Endothelial cell (in vitro differentiated cells): ENCODE measurements at regions not wholly inside any gene's neighbourhood (a gene's known extent, or its start where the extent isn't known, plus 50 kb on each side); places are given as distances from the start of the nearest gene placed in this dataset.

Experiments
- DNase-seq: peaks from one replicate; pipeline ENCODE4 v3.0.0; 2021; ENCODE audit warnings: low spot score
- H3K27ac Mint-ChIP-seq: one replicate; pipeline ENCODE4 v1.8.0; 2021; ENCODE audit warnings: mixed read lengths, inconsistent platforms; ENCODE audit not compliant: unreplicated experiment
- H3K27me3 Mint-ChIP-seq: one replicate; pipeline ENCODE4 v1.8.0; 2021; ENCODE audit warnings: mild to moderate bottlenecking, moderate library complexity, mixed read lengths, inconsistent platforms; ENCODE audit not compliant: unreplicated experiment
- H3K36me3 Mint-ChIP-seq: one replicate; pipeline ENCODE4 v1.8.0; 2021; ENCODE audit warnings: mild to moderate bottlenecking, low read depth, mixed read lengths, inconsistent platforms; ENCODE audit not compliant: unreplicated experiment
- H3K4me1 Mint-ChIP-seq: one replicate; pipeline ENCODE4 v1.8.0; 2021; ENCODE audit warnings: mild to moderate bottlenecking, mixed read lengths, inconsistent platforms; ENCODE audit not compliant: unreplicated experiment
- H3K4me3 Mint-ChIP-seq: one replicate; pipeline ENCODE4 v1.8.0; 2021; ENCODE audit warnings: mild to moderate bottlenecking, mixed read lengths, inconsistent platforms; ENCODE audit not compliant: unreplicated experiment
- H3K9me3 Mint-ChIP-seq: one replicate; pipeline ENCODE4 v1.8.0; 2021; ENCODE audit warnings: mixed read lengths, inconsistent platforms; ENCODE audit not compliant: unreplicated experiment
- CTCF ChIP-seq: fragments of 200-600 bp; sonication (generic); IDR thresholded peaks from one replicate; pipeline ENCODE4 v1.5.0; 2021; ENCODE audit warnings: antibody characterized with exemption; ENCODE audit not compliant: unreplicated experiment

- Mint-ChIP-seq H3K27ac (no peak overlapping the region), H3K36me3 (no peaks in the 10 kb centered on the region), H3K4me3 (no peak overlapping the region), H3K9me3 (no peaks in the 10 kb centered on the region), H3K4me1 (no peaks in the 10 kb centered on the region), H3K27me3 (no peaks in the 10 kb centered on the region)
- no peak for TF ChIP-seq CTCF
- no peak for DNase-seq
Measured at GRCh38 chr17:71409712-71410111, 711.1 kb upstream of the SOX9 start.

- Mint-ChIP-seq H3K4me1 (no peaks in the 10 kb centered on the region), H3K4me3 (no peak overlapping the region), H3K9me3 (no peaks in the 10 kb centered on the region), H3K36me3 (no peaks in the 10 kb centered on the region), H3K27me3 (peaks cover 2% of the 10 kb centered on the region), H3K27ac (no peak overlapping the region)
- no peak for TF ChIP-seq CTCF
- DNase-seq, result no peak
Measured at GRCh38 chr17:71412803-71413202, 708.0 kb upstream of the SOX9 start.

GRCh38 chr17:71413935-71414334, 706.9 kb upstream of the SOX9 start:
- TF ChIP-seq CTCF, result no peak
- no peak overlapping the region for H3K4me3 Mint-ChIP-seq
- no peaks in the 10 kb centered on the region for H3K4me1 Mint-ChIP-seq

DNA sequence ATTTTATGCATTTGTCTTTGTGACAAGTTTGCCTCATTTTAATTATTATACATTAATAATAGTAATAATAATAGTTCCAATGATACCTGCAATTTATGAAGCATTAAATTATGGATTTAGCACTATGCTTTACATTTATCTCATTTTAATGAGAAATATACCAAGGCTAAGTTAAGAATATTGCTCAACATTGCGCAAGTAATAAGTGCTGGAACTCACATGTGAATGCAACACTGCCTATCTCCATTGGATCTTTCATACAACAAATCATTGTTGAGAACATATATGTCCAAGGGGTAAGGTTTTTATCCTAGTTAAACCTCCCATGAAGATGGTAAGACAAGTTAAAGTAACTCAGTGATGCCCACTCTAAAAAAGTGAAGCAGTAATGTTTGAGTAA, 703.7 kb upstream of the SOX9 start:
- H3K4me3 Mint-ChIP-seq, result no peak overlapping the region

More at GRCh38 chr17:71413935-71414334, 706.9 kb upstream of the SOX9 start:
- no peak overlapping the region for H3K27ac Mint-ChIP-seq
- H3K9me3 Mint-ChIP-seq, result no peaks in the 10 kb centered on the region
- H3K36me3 Mint-ChIP-seq, result no peaks in the 10 kb centered on the region
- H3K27me3 Mint-ChIP-seq, result peaks cover 2% of the 10 kb centered on the region
- no peak for DNase-seq

DNA sequence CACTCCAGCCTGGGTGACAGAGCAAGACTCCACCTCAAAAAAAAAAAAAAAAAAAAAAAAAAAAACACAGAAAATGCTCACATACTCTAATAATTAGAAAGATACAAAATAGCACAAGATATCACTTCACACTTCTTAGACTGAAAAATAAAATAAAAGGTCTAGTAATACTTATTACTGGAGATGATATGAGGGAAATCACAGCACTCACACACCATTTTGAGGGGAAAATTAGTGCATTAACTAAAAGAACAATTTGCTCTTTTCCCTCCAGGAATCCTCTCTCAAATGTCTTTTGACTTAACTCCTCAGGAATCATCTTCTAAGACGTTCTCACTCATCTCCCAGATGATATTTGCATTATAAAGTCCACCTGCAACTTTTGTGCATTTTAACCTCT, 697.9 kb upstream of the SOX9 start:
- no peaks in the 10 kb centered on the region for H3K36me3 Mint-ChIP-seq
- no peaks in the 10 kb centered on the region for H3K4me1 Mint-ChIP-seq
- no peaks in the 10 kb centered on the region for H3K9me3 Mint-ChIP-seq
- H3K4me3 Mint-ChIP-seq, result no peak overlapping the region
- TF ChIP-seq CTCF, result no peak
- no peak for DNase-seq
- no peak overlapping the region for H3K27ac Mint-ChIP-seq
- no peaks in the 10 kb centered on the region for H3K27me3 Mint-ChIP-seq

More for the DNA sequence above, 703.7 kb upstream of the SOX9 start:
- TF ChIP-seq CTCF, result no peak
- DNase-seq, result no peak
- no peaks in the 10 kb centered on the region for H3K36me3 Mint-ChIP-seq
- H3K27me3 Mint-ChIP-seq, result peaks cover 2% of the 10 kb centered on the region
- no peak overlapping the region for H3K27ac Mint-ChIP-seq
- H3K4me1 Mint-ChIP-seq, result no peaks in the 10 kb centered on the region
- H3K9me3 Mint-ChIP-seq, result no peaks in the 10 kb centered on the region
